ENCODE measurements at regions not wholly inside any gene's neighbourhood (a gene's known extent, or its start where the extent isn't known, plus 50 kb on each side); places are given as distances from the start of the nearest gene placed in this dataset.

DNA sequence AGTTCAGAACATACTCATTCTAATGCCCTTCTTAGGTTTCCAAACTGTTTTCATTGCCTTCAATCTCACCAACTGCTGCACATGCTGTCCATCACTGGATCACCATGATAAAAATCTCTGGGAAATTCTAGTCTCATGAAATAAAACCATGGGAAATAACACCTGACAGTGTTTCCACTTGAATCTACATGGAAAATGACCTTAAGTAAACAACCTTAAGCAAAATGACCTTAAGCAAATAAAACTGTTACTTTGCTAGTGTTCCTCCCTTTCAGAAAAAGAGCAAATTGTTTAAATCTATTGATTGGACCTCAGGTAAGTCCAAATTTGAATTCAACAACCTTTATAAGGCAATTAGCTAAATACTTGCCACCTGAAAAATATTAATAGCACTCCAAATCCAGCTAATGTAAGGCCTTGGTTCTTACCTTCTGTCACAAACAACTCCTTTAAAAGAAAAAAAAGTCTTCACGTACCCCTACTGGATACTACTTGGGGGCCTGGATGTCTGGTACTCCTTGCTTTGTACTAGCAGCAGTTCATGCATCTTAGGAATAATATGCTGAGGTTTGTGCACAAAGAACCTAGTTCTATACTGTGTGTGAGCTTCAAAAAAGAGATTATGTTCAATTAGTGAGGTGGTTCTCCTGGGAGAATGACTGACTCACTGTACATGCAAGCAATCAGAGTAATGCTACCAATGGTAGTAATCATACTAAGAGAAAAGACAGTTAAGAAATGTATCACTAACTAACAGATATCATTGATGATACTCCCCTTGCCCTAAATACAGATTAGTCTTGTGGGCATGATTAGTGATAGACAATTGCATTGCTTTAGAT, 630.4 kb downstream of the PSAT1 start:
- no peak for FAIRE-seq

DNA sequence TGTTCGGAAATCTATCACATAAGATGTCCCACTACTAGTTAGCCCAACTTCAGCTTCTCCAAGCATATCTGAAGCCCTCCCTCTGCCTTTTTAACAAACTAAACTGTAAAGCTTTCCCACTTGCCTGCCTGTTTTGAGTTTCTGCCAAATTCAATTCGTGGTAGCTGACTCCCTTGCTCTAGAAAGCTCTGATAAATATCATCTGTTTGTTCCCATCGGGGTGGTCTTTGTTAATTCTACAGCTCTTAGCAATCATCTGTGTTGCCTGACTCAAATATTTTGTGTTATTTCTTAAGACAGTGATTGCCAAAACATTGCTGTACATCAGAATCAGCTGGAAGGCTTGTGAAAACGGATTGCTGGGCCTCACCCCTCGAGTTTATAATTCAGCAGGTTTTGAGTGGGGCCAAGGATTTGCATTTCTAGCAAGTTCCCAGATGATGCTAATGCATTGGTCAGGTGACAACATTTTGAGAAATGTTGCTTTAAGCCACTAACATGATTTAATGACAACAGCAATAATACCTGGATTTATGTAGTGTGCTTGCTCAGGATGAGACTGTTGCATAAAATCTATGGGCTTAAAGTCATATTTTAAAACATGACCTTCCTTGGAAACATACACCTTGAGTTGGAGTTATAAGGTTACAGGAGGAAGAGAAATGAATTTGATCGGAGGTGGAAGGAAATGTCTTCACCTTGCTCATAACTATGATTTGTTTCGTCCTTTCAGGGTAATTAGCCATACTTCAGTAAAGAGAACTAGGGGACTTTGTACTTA, 631.9 kb downstream of the PSAT1 start:
- peak; percentile 27 for FAIRE-seq

DNA sequence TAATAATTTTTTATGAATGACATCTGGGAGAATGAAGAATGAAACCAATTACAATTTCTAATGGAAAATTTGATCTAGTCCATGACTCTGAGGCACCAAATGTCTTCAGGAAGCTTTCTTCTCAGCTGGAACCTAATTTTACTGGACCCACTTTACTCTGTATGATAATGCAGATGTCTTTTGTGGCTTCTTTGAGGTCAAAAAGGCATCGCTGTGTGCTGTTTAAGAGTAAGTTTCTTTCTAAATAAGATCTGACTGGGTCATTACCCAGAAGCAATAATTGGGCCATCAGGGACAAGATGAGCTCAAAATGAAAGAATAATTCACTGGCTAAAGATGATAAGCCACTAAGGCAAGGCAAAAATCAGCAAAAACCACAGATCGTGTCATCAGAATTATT, 633.4 kb downstream of the PSAT1 start:
- FAIRE-seq = no peak

DNA sequence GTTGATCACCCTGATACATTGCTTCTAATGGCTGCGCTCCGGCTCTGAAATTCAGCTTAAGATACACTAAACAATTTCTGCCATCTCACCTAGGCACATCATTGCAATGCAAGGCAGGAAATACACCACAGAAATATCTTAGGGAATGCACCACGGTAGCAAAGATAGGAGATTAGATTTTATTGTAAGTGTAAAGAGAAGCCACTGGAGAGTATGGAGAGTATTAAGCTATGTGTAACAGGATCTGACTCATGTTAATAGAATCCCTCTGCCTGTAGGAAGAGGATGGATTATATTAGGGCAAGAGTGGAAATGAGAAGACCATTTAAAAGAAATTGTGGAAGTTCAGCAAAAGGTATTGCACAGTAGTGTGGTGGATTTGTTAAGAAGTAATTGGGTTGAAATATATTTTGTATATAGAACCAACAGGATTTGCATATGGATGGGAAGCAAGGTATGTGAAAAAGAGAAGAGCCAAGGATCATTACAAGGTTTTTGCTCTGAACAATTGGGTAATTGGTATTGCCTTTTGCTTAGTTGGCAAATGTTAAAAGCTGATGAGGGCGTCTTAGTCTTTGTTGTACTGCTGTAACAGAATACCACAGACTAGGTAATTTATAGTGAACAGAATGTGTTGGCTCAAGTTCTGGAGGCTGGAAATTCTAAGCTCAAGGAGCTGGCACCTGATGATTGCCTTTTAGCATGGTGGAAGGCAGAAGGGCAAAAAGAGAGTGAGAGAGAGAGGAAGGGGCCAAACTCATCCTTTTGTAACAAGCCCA, 636.1 kb downstream of the PSAT1 start:
- FAIRE-seq = peak; percentile 93

DNA sequence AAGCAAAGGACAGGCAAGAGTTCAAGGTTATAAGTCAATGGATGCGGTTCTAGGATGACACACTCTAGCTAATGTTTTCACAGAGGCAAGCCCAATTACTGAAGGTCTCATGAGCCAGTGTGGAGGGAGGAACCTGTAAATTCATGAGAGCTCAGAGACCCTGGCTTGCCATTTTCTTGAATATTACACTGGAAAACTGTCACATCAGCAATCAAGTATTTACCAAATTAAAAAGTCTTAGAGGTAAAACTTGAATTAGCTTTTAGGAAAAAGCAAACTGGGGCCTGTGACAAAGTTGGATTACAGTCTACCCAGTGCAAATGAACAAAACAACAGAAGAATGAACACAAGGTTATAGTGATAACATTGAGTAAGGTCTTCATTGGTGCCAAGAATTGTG, 636.9 kb upstream of the TLE4 start:
- FAIRE-seq = no peak

DNA sequence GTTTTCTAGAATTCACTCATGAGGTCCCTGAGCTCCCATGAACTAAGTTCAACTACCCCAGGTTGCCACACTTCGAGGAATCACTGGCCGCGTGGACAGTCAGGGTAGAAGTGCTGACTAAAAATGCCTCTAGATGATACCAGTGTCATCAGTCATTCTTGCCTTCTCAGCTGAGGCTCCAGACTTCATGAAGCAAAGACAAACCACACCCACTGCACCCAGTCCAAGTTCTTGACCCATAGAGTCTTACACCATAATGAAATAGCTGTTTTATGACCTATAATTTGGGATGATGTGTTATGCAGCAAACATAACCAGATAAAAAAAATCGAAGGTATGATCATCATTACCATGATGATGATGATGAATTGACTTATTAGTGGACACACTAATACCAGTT, 632.9 kb upstream of the TLE4 start:
- FAIRE-seq = no peak

DNA sequence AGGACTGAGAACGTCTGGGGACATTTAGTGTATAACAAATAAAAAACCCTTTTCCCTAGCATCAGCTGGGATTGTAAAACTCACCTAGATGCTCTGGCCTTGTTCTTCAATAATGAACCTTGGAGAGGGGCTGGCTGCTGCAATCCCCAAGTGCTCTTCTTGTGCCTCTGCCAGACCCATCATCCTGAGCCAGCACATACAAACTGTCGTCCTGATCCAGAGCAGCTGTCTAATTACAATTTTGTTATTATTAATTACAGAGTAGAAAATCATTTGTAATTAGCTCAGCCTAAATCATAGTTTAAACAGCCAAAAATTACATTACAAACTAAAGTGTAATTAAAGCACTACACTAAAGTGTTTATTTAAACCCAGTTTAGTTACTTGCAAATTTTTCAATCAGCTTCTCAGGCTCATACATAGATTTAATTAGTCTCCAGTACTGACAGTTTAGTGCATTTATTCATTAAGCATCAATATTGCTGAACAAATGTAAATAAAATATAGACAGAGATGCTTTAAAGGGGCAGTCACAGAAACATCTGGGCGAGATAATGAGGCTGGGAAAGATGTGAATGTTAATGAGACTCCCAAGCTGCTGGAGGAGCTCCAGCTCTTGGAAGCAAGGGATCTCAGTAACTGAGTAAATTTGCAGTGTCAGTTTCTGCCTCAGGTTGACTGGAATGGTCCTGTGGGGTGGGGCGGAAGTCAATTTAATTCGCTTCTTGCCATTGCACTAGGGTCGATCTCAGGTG, 632.3 kb upstream of the TLE4 start:
- FAIRE-seq = no peak

DNA sequence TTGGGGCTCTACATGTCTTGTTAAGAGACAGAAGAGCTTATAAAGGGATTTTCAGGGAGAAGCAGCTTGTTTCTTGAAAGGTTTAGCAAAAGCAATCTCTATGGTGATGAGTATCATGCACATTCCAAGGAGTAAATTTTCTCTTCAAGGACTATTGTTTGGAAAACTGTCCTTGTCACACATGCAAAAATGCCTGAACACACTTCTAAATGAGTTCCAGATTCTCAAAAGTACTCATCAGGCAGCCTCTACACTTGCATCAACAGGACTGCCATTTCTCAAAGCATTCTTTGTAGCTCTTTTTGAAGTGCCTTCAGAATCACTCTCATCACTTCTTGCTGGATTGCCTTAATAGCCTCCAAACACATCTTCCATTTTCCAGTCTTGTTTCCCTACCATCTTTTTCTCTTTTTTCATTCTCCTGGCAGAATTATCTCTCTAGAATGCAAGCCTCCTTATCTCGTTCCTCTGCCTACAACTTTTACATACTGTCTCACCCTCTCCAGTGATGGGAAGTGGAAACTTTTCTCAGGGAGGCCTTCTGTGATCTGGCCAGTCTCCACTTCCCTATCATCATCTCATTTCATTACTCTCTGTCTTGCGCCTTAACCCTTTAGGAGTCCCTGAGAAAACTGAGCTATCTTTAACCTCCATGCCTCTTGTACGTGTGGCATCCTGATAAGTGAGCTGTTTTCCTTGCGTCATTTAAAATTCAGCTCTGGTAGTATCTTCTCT, 631.5 kb upstream of the TLE4 start:
- no peak for FAIRE-seq

DNA sequence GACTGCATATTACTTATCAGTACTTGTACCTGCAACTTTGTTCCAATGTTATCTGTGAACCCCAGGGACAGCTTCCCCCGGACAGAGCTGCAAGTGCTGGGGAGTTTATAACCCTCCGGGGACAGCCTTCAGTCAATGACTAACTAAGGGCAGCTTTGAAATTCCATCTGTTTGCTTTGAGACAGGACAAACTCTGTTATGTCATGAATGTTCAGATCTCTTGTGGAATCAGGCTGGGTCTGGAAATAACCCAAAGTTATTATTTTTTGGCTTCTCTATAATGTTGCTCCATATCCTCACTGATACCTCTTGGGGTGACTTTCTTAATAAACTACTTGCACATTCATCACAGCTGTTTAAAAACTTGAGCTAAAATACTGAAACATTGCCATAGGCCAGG, 617.5 kb upstream of the TLE4 start:
- no peak for FAIRE-seq

DNA sequence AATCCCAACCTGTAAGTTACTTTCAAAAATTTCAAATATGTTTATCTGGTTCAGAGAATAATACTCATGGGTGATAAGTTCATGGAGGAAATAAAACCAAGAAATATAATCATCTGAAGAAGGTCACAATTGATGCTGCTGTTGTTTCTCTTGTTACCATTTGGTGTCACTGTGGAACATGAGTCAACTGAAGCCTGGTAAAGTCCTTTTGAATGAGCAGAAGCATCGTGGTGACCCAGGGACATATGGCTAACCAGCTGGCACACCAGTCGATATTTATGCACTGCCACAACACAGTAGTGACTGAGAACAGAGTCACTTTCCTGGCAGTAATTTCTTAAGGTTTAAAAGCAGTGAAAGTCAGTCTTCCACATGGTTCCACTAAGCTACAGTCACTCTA, 612.9 kb upstream of the TLE4 start:
- peak; percentile 69 for FAIRE-seq

DNA sequence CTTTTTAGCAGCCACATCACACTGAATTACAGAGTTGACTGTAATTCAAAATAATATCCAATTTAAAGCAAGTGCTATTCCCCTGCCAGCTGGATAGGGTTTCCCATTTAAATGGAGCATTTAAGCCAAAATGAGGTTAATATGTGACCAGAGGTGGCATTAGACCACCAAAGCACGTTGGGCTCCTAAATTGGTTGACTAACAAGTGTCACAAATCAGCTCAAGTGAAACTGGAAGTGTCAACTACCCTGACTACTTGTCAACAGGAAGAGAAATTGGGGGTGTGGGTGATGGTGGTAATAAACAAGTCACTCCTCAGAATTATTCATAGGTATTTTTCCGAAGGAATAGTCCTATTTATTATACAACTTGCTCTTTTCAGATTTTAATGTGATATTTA, 609.6 kb upstream of the TLE4 start:
- FAIRE-seq = no peak

DNA sequence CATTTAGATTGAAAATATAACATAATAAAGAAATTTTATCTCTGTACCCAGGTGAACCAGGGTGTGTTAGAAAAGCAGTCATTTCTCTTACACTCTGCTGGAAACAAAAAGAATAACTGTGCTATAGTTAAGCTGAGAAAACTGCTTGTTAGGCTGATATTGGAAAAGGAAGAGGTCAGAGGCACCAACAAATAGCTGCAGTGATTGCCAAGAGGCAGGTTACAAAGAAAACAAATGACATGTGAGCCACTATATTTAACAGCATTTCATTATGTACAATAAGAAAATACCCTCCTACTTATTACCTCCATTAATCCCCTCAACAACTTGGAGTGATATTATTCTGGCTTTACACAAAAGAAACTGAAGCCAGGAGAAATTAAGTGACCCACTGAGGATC, 607.9 kb upstream of the TLE4 start:
- peak; percentile 84 for FAIRE-seq

DNA sequence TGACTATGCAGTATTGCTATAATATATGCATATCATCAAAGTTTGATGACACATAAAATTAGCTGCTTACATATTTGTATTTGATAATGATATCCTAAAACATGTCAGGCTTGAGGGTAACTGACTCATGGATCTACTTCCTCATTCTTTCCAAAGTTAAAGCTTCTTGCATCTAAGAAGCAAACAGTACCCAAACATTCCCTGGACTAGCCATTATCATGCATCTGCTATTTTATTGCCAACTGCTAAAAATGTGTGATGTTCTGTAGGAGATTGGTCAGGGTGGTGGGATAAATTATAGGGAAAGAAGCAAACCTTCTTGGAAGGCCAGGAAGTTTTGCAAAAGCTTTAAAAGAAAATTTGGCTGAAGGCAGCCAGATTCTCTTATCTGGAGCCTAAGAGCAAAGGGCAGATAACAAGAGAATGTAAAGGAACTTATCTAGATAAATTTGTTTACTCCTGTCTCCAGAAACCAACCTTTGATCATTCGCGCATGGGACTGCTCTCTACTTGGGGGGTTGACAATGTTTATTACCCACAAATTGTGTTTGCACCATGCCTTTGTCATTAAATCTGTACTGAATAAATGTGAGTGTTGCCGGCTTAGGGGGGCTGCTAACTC, 604.1 kb upstream of the TLE4 start:
- FAIRE-seq = no peak

DNA sequence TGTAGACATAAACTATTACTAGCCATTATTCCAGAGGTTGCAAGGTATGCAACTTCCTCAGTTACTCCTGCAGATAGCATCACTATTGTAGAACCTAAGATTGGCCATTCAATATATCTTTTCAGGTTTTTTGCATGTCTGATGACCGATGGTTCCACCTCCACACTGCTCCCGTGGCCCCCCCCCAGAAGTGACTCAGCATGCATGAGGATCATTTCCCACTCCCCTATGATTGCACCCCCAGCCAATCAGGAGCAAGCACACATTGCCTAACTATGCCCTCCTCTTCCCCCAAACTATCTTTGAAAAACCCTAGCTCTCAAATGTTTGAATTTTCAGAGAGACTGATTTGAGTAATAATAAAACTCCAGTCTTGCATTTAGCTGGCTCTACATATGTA, 601.4 kb upstream of the TLE4 start:
- no peak for FAIRE-seq

DNA sequence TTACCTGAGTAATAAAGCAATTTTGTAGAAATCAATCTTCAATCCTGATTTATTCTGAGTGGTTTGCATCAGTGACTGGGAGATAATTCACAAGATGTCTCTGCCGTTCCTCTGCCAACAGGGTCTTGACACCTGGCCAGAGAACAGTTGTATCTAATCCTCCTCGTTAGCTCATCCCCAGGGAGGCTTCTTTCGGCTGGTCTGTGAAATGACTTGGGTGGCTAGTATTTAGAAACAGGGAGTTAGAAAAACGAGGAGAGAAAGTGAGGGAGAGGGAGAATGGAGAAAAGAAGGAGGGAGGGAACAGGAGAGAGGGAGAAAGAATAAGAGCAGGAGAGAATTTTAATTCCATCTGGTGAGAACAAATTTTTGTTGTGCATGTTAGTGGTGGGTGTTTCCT, 600.2 kb upstream of the TLE4 start:
- no peak for FAIRE-seq

DNA sequence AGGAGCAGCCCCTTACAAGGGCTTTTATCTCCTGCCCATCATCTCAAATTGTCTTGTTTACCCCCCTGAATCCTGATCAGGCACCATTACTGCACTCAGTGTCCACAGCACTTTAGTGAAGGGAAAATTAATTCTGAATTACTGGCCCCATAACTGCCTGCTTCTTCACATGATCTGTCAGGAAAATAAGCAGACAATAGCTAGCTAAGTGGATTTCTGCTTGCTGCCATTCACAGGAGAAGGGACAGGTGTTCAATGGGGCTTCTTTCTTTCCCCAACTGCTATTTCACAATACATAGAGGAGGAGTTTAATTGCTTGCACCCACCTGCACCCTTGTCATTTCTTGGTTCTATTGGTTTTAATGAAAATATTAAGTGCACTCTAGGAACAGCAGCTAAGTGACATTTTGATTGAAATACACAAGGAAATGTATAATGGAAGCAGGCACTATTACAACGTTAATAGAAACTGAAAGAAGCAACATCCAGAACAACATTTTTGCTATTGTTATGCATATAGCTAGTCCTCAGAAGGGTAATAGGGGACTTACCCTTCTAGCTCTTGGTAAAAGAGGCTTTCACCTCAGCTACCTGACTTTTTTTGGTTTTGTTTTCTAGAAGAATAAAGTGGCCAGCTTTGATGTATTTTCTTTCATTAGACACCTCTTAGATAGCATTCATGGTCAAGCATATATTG, 599.3 kb upstream of the TLE4 start:
- peak; percentile 15 for FAIRE-seq

DNA sequence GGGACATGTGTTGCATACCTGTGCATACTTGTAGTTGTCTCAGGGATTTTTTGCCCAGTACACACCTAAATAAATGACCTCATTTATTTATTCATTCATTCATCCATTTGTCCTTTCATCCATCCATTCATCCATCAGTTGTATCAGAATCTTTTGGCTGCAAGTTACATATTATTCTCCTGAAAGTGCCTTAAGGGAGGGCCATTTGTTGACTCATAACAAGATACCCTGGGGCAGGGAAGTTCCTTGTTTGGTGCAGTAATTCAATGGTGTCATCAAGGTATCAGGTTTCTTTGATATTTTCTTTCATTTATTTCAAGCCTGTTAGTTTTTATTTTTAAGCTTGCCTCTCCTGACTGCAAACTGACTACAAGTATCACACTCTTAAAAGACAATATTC, 597.9 kb upstream of the TLE4 start:
- no peak for FAIRE-seq

DNA sequence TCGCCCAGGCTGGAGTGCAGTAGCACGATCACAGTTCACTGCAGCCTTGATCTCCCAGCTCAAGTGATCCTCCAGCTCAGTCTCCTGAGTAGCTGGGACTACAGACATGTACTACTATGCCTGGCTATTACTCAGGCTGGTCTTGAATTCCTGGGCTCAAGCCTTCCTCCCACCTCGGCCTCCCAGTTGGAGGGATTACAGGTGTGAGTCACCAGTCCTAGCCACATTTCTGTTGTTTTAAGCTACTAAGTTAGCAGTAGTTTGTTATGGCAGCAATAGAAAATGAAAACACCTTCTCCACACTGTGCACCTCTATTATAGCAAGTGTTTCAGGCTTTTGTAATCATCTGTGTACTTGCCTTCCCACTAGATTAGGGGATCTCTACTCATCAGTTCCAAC, 588.9 kb upstream of the TLE4 start:
- no peak for FAIRE-seq

DNA sequence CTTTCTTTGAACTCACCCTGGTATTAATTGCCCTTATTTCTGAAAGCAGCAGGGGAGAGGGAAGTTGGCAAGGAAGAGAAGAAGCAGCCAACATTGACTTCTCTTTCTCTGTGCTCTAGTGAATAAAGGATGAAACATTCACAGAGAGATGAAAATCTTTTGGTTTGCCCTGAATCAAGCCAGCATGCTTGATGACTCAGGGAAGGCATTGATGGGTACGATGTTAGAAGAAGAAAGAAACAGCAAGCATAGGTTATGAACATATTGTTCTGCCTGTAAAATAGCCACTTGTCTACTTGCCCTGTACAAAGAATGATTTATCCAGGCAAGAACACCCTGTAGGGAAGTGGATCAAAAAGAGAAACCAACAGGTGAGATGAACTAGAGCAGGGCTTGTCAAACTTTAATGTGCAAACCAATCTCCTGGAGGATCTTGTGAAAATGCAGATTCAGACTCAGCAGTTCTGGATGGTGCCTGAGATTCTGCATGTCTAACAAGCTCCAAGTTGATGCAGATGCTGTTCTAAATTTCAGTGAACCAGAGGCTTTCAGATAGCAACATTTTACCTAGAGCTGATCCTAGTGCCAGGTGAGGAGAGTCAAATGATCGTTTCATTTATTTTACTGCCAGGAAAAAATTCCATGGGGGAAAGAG, 586.6 kb upstream of the TLE4 start:
- no peak for FAIRE-seq

DNA sequence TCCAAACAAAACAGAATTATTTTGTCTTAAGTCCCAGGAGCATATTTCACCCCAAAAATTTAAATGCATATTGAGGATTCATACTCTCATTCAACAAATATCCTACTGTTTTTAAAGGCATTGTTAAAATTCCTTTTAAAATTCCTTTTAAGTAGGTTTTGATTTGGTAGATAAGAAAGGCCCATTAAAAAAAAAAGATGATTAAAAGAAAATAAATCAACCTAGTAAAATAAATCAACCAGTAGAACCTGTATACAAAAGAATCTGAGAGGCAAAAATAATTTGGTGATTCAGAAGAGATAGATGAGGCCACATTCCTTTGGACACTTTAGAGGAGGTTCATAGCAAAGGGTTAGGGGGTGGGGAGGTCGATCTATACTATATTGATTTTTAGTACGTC, 585.3 kb upstream of the TLE4 start:
- FAIRE-seq = peak; percentile 100
